ENCODE measurements at regions not wholly inside any gene's neighbourhood (a gene's known extent, or its start where the extent isn't known, plus 50 kb on each side); places are given as distances from the start of the nearest gene placed in this dataset.
"Not testable (repeated sequence)": the region's sequence is repeated elsewhere in the genome, so short reads cannot be mapped to it uniquely, and the experiment has no call there.

GRCh38 chr2:198909525-198910267, 548.0 kb downstream of the SATB2 start:
- DNase-seq, result no peak

GRCh38 chr2:198905881-198906612, 551.7 kb downstream of the SATB2 start:
- no peak for DNase-seq

- DNase-seq, result no peak
Observed at GRCh38 chr2:198901894-198902293, 555.8 kb downstream of the SATB2 start.

GRCh38 chr2:198900141-198900540, 557.6 kb downstream of the SATB2 start:
- DNase-seq, result no peak

DNA sequence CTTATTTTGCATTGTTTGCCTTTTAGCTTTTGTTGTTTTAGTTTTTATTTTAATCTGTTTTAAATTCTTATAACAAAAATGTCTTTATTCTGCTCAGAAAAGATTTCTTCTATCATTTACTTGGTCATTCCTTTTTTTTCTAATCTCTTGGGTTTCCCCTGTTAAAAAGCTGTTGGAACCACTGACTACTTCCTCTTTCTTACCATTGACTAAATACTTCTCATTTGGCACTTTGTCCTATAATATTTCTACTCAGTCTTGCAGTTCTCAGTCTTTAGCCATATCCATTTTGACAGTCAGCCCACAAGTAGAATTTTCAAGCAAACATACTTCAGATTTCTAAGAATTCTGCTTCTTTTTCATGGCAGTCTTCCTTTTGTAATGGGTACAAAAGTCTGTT, 567.2 kb downstream of the SATB2 start:
- DNase-seq, result no peak

- no peak for DNase-seq
Observed at GRCh38 chr2:198883604-198884003, 574.1 kb downstream of the SATB2 start.

DNA sequence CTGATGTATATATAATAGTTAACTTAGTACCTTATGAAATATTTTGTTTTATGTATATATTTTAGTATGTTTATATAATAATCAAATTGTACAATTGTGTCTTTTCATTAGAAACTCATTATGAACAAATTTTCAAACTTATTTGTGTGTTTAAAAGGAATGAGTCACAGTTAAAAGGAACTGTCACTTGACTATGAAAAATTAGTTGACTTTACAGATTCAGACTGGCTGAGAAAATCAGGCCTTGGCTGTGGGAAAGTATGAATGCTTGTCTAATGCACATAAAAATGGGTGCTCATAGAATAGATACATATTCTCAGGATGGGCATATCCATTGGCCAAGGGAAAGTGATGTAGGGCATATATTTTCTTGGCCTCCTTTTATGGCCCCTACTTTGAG, 576.8 kb downstream of the SATB2 start:
- DNase-seq, result no peak

GRCh38 chr2:198880421-198880820, 577.3 kb downstream of the SATB2 start:
- no peak for DNase-seq

DNA sequence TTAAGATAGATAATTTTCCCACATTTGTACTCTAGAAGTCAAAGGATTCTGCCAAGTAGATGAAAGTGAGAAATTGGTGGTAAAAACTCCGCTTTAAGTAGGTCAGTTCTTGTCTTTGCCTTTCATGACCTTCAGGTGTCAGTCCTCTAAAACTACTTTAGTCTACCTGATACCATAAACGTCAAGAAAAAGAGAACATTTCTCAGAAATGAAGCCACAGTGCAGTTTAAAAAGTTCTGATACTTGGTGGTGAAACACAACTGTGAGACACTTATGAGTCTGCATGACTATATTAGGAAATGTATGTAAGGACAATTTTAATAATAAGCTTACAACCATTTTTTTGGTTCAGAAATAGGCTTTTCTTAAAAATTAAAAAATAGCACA, 583.3 kb downstream of the SATB2 start:
- DNase-seq, result no peak

- DNase-seq, result no peak
Observed at GRCh38 chr2:198873503-198874471, 584.0 kb downstream of the SATB2 start.

DNA sequence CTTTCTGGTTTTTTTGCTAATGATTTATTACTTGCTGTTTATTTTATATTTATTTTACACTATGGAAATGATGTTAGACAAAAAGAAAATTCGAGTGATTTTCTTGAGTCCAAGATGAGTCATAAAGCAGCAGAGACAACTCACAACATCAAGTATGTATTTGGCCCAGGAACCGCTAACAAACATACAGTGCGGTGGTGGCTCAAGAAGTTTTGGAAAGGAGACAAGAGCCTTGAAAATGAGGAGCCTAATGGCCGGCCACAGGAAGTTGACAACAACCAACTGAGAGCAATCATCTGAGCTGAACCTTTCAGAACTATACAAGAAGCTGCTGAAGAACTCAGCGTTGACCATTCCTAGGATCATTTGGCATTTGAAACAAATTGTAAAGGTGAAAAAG, 594.1 kb downstream of the SATB2 start:
- DNase-seq, result no peak

- no peak for DNase-seq
Observed at GRCh38 chr2:198861080-198861479, 596.7 kb downstream of the SATB2 start.

GRCh38 chr2:198857246-198857645, 600.5 kb downstream of the SATB2 start:
- DNase-seq, result no peak

DNA sequence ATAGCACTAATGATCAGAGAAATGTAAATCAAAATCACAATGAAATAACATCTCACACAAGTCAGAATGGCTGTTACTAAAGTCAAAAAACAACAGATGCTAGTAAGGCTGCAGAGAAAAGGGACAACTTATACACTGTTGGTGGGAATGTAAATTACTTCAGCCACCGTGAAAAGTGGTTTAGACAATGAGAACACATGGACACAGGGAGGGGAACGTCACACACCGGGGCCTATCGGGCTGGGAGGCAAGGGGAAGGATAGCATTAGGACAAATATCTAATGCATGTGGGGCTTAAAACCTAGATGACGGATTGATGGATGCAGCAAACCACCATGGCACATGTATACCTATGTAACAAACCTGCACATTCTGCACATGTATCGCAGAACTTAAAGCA, 602.0 kb downstream of the SATB2 start:
- not testable (repeated sequence) for DNase-seq

DNA sequence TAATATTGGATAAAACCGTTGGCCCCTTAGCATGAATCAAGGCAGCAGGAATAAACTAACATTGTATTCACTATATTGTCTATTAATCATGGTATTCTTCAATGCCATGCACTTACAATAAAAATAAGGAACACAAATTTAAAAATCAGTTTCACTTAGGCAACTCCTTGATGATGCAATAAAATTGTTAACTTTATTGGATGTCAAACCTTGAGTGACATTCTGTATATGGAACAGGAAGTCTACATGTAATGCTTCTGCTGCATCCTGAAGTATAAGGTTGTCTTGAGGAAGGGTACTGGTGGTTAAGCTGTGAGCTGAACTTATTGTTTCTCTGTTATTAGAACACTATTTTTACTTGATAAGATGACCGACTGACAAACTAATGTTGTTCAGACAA, 605.5 kb downstream of the SATB2 start:
- no peak for DNase-seq

DNA sequence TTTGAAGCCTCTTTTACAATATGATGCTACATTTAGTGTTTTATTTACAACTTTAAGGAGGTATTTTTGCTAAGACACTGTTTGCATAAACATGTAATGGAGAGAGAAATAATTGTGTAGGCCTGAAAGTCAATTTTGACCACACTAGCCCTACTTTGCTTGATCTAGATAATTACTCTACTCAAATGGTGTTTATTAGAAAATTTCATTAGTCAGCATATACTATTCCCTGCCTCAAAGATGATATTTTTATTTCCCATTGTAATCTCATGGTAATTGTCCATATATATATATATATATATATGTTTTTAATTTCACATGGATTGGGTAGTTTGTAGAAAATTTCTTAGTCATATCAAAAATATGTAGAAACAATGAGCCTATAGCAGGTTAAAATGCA, 632.2 kb downstream of the SATB2 start:
- no peak for DNase-seq

DNA sequence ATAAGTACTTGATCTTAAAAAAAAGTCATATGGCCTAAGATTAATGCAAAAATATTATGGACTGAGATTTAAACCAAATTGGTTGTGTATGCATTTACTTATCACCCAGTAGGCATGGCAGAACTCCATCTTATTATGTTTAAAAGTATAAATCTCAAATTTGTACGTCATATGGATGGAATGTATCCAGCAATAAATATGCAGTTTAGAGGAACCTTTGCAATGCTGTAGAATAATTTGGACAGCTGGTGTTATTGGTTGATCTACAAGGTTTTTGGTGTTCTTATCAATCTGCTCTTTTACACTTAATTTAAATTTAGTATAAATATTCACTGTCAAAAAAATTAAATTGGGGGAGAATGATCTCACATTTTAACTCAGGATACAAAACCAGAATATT, 640.2 kb downstream of the SATB2 start:
- DNase-seq, result no peak

DNA sequence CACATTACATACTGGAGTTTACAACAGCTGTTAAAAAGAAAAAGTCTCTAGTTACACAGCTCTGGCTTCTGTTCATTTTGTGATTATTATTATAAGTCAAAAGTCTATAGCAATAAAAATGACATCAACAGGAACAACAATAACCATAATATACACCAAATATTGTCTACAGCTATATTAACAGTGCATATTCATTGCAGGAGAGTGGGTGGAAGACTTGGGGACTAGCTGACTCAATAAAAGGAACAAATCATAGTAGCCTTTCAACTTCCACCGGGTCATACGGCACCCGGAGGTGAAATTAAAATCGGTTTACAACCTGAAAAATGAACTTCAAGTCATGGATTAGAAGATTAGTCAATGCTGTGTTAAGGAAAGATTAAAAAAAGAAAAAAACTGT, 642.1 kb downstream of the SATB2 start:
- DNase-seq, result no peak

- no peak for DNase-seq
Observed at GRCh38 chr2:198811198-198811597, 646.5 kb downstream of the SATB2 start.

DNA sequence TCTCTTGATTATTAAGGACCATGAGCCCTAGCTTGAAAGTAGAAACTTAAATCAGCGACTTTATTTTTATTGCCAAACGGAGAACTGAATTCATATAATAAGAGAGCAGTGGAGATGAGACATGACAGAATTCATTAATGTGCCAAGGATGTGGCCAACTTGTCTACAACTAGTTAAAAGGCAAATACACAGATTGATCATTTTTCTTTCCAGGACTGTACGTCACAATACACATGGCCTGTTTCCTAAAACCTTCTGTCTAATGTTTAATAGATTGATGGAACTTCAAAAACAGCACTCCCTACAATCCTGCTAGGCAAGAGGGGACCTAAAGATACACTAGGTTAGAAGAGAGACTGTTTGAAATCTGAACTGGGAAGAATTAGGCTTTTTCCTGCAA, 647.8 kb downstream of the SATB2 start:
- no peak for DNase-seq

DNA sequence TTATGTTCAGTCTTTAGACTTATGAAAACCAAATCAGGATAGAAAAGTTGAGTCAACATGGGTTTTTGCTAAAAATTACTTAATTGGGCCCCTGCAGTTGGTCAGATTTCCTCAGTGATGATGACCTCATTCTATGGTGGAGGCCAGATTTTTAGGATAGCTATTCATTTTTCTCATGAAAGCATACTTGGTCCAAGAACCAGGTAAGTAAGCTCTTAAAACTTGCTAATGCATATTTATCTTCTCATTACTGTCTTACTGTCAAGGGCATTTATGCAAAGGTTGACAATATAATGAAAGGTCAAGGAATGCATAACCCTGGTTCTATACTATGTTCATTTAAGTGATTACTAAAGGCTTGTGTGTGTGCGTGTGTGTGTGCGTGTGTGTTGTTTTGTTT, 650.6 kb downstream of the SATB2 start:
- DNase-seq, result no peak

GRCh38 chr2:198795419-198795818, 662.3 kb downstream of the SATB2 start:
- no peak for DNase-seq

DNA sequence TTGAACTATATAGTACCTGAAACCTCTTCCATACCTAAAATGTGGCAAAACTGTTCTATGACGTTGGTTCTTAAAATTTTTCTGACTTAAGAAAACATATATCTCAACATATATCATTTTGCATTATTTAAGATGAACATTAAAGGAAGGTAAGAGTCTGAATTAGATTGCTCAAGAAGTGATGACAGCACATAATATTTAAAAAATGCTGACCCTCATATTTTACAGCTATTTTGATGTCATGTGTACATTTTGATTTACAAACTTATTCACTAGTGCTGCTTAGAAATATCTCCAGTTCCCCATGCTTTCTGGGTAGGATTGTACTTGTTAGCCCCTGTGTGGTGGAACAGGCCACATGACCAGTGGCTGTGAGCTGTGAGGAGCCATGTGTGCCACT, 666.1 kb downstream of the SATB2 start:
- no peak for DNase-seq

GRCh38 chr2:198788676-198789075, 669.1 kb downstream of the SATB2 start:
- DNase-seq, result no peak

All from activated CD4-positive, alpha-beta T cell treated with anti-CD3 and anti-CD28 coated beads, Interleukin-2, Interleukin-6, amounts not matched to agents 100 ng/mL and 50 ng/mL, durations not matched to agents 16 hours and 8 hours (primary cell).